CMK (cell line): ENCODE measurements at regions not wholly inside any gene's neighbourhood (a gene's known extent, or its start where the extent isn't known, plus 50 kb on each side); places are given as distances from the start of the nearest gene placed in this dataset.
A peak's percentile ranks its signal among the peaks of the same experiment; 100 is the strongest.

Experiments used
- DNase-seq: peaks from one replicate; pipeline ENCODE4 v3.0.0-alpha.2; 2010; ENCODE audit warnings: low read depth

DNA sequence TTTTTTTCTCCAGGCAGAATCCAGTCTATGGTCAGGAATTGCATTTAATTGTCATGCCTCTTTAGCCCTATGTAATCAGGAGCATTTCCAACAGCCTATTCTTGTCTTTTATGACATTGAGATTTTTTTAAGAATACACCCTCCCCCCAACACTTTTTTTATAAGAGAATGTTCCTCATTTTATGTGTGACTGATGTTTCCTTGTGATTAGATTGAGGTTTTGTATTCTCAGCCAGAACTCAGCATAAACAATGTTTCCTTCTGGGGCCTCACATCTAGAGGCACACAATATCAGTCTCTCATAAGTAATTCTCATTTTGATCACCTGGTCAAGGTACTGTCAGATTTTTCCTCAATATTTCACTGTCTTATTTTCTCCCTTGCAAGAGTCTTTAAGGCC lies 193.4 kb upstream of the PDE1C start:
- no peak for DNase-seq

- DNase-seq, result no peak
These were observed 192.1 kb upstream of the PDE1C start for GRCh38 chr7:32262315-32262714.

DNA sequence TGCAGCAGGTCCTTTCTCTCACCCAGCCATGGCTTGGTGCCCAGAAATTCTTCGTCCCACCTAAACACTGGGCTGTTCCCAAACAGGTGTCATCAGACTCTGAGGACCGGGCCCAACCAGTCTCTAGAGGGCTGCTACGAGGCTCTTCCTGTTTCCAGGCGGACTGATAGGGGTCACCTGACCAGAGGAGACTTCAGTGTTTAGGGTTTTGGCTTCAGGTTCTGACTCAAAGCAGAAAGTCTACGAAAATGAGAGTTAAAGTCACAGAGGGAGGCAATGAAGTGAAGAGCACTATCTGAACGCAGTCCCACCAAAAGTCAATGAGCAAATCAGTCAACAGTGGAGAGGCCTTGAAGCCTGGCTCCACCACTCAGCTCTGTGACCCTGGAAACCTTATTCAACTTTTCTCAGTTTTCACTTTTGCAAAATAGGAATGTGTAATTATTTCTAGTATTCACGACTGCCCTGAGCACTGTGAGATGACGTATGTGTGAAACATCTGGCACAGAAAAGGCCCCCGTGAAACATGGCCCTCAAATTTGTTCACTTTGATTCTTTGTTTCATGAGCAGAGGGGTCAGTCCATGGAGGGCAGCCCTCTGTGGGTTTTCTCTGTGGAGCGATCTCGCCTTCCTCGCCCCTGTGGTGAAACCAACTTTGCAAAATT lies 189.9 kb upstream of the PDE1C start:
- no peak for DNase-seq

DNA sequence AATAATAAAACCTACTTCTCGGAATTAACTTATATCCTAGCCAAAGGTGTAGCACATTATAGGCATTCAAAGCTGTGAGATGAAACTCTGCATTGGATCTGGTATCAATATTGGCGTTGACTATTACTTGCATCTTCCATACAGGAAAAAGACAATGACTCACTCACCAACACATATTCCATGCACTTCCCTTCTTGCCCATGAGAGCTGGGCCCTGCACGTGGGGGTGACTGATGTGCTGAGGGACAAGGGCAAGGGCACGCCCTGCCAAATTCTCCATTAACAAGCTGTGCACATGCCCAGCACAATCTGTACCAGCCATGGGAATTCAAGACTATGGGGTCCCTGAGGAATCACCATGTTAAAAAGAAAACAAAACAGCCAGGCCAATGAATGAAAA lies 188.1 kb upstream of the PDE1C start:
- DNase-seq, result no peak

DNA sequence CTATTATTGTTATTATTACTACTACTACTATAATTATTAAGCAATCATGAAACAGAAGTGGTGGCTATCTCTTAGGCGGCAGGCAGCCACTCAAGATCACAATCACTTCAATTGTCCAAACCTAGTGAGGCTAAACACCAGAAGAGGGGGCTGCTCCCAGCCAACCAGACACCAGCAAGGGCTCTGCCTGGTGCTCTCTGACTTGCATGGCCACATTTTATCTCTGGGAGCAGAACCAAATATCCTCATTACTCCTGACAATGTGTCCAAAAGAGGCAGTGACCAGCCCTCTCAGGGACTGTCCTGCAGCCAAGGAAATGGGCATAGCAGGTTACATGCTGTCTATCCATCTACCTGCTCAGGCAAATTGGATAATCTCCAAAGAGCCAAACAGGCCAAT lies 187.4 kb upstream of the PDE1C start:
- DNase-seq, result peak; percentile 12

DNA sequence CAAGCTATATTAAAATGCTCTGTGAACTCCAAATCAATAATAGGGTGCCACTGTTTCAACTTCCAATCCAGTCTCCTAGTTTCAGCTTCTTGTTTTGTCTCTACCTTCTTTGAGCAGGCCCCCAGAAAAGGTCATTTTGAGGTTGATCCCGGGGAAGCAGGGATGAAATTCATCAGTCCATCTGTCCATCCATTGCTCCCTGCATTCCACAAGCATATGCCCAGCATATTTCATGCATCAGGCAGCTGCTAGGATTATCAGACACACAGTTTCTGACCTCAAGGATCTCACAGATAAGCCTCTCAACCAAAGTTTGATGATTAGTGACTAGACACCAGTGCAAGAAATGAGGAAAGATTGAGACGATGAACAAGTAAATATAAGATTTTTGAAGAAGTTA lies 186.6 kb upstream of the PDE1C start:
- DNase-seq, result no peak

DNA sequence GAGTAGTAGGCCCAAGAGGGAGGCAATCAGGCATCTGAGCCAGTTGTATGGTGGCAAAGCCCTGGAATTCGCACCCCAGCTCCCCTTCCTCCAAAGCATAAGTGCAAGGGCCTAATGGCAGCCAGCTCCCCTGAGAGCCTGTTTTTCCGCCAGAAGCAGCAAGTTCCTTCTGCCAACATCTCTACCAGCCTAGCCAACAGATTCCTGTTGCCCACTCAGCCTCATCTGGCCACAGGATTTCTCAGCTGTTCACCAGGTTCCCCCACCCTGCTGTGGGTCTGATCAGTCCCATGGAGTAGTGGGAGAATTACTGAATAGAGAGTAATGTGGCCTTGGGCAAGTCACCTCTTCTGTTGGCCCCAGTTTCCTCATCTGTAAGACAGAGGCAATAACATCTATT lies 186.2 kb upstream of the PDE1C start:
- DNase-seq, result no peak

GRCh38 chr7:32255036-32255435 lies 184.8 kb upstream of the PDE1C start:
- no peak for DNase-seq

GRCh38 chr7:32253299-32253698 lies 183.1 kb upstream of the PDE1C start:
- DNase-seq, result no peak

DNA sequence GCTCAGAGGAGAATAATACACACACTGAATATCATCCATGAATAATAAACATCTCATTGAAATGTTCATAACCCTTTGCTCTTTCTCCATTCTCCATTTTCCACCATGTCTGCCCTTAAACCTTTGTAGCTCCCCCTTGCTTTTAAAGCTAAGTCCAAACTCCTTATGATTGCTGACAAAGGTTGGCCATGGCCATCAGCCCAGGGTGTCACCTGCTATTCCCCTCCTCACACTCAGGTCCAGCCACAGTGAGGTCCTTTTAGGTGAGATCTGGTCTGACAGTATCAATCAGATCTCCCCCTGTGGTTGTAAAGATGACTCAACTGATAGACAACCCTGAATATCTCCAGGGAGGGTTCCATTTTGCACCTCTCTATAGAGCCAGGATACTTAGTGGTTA lies 181.5 kb upstream of the PDE1C start:
- DNase-seq, result no peak

DNA sequence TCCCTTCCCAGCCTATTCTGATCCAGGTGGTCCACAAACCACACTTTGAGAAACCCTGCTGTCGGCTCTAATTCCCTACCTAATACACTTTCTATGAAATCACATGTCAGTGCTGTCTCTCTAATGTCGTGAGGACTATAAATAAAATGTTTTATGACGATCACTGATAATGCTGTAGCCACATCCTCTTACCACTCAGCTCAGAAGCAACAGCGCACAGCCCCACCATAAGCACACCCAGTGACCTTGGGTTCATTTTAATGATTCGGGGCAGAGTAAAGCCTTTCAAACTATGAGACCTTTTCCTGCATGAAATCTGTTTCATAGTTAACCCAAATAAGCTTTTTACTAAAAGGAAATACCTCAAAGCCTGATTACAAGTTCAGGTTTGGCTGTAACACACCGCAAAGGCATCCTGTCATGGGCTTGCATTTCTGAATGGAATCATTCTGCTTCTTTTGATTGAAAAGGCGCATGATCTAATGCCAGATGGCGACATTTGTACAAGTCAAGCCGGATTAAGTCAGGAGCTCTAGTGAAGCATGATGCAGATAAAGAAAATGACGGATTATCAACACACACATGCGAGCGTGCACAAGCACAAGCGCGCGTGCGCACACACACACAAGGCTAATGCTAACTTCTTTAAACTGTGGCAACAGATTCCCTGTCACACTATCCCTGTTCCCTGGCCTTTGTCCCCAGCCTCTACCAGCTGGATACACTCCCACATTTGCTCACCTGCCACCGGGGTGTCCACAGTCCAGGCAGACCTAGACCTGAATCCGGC lies 180.5 kb upstream of the PDE1C start:
- no peak for DNase-seq

DNA sequence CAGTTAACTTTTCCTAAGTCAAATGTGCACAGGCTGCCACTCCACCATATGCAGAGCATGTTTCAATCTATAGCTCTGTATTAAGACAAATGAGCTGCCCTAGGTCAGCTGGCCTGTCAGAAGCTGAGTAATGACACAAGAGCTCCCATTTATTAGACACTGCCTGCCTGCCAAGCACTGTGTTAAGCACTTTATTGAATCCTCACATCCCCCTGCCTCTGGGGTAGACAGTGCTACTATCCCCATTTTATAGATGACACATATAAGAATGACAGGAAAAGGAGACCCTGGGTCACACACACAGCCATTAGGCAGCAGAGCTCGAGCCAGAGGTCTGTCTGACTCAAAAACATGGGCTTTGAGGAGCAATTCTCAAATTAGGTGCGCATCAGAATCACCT lies 179.8 kb upstream of the PDE1C start:
- no peak for DNase-seq

- no peak for DNase-seq
These were observed 178.3 kb upstream of the PDE1C start for GRCh38 chr7:32248522-32248921.

DNA sequence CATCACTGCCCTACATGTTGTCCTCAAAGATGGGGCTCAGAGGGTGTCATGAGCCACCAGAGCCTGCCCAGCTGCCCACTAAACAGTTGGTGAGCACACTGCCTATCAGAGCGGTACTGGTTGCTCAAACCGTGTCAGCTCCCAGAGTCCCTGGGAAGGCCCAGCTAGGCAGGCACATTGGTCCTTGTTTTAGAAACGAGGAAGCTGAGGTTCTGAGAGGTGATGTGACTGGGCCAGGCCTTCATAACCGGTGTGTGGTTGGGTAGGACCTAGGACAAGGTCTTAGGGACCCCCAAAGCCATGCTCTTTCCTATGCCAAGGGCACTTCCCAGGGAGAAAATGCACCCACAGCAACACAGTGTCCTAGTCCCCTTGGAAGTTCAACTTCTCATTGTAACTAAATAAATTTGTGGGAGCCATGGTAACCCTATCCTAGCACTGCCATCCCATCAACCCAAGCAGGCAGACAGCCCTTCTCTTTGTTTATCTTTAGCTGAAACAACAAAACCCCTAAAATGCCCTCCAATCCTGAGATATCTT lies 174.7 kb upstream of the PDE1C start:
- DNase-seq, result no peak

GRCh38 chr7:32243687-32244290 lies 173.6 kb upstream of the PDE1C start:
- DNase-seq, result no peak

- no peak for DNase-seq
These were observed 172.2 kb upstream of the PDE1C start for GRCh38 chr7:32242436-32242835.

- no peak for DNase-seq
These were observed 171.4 kb upstream of the PDE1C start for GRCh38 chr7:32241636-32242035.

- no peak for DNase-seq
These were observed 169.6 kb upstream of the PDE1C start for GRCh38 chr7:32239764-32240163.

- DNase-seq, result no peak
These were observed 158.4 kb upstream of the PDE1C start for GRCh38 chr7:32228601-32229000.

DNA sequence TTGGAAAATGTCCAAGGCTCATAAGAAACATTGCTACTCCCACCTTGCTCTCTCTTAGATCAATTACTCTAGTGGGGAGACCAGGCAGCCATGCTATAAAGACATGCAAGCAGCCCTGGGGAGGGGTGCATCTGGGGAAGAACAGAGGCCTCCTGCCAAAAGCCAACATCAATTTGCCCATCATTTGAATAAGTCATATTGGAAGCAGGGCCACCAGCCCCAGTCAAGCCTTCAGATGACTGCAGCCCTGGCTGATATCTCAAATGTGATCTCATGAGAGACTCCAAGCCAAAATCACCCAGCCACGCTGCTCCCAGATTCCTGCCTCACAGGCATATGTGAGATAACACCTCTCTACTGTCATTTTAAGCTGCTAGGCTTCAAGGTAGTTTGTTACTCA lies 157.5 kb upstream of the PDE1C start:
- DNase-seq, result no peak

DNA sequence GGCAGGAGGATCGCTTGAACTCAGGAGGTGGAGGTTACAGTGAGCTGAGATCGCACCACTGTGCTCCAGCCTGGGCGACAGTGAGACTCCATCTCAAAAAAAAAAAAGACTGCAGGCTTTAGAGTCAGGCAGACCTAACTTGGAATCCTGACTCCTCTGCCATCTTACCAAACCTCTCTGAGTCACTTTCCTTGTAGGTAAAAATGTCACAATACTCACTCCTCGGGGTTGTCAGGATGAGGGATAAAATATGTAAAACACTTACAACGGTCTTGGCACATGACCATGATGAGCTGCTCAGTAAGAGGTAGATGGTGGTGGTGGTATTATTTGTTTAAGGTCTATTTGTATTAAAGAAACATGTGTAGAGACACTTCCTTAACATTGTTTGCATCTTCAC lies 154.1 kb upstream of the PDE1C start:
- DNase-seq, result no peak

DNA sequence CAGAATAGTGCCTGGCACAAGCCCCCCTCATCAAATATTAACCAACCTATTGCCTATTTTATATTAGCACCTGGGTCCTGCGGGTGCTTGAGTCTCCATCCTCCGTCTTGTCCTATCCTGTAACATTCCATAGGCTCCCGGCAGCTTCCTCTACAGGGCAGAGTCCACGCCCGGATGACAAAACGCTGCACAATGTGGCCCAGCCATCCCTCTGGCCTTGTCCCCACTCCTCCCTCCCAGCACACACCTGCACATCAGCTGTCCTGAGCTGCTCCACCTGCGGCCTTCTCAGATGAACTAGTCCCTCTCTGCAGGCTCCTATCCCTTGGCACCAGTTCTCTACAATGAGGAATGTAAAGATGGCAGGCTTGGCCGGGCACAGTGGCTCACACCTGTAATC lies 153.5 kb upstream of the PDE1C start:
- no peak for DNase-seq

DNA sequence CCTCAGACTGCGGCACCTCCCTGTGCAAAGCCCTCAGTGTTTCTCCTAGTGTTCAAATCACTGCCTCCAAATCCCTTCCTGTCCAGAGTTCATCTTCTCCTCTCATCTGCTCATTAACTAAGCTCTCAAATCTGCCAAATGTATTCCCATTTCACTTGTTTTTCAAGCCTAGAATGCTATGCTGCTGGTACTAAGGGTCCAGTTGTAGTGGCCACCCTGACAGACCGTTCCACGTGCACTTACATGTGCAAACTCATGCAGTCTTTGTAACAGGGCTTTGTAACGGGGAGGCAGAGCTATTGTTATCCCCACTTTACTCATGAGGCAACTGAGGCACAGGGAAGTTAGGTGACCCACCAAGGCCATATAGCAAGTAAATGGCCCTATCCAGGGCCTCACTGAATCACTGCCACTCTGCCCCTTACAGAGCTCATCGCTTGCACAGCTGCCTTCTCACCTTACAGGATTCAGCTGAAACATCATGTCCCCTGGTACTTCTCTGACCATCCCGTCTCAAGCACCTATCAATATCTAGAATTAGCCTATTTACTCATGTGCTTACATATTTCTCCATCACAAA lies 153.0 kb upstream of the PDE1C start:
- DNase-seq, result no peak
